ENCODE measurements at regions not wholly inside any gene's neighbourhood (a gene's known extent, or its start where the extent isn't known, plus 50 kb on each side); places are given as distances from the start of the nearest gene placed in this dataset.
"Not testable (repeated sequence)": the region's sequence is repeated elsewhere in the genome, so short reads cannot be mapped to it uniquely, and the experiment has no call there.

DNA sequence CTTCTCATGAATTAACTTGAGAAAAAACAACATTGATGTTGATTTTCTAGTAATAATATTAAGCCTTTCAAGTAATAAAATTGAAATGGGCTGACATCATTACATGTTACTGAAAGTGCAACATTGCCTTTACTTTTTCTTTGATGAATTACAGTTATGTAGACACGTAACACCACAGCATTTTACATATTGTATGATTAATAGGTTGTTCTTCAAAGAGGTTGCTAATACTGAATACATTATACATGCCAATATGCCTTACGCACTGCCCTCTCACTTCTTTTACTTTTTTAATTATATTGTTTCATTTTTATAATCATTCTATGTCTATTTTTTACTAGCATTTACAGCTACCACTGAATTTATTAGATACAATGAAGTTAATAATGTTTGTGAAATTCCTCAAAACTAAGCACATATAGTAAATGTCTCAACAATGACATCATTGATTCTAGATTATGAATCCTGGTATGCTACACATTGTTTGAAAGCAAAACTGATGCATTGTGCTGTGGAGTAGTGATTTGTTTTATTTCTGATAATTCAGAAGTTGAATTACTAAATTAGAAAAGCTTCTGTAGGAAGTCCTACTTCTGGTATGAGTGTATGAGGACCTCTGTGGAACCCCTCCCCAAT is 464.4 kb upstream of the IZUMO3 start:
- H3K27ac Mint-ChIP-seq = no peak overlapping the region
- H3K4me3 Mint-ChIP-seq = no peak overlapping the region
- Histone ChIP-seq H3K9me3 (ENCODE audit: control insufficient read depth, low read length) (no peaks in the 10 kb centered on the region), H3K4me3 (ENCODE audit: low read length) (no peak overlapping the region), H3K36me3 (ENCODE audit: control insufficient read depth, insufficient read depth, low read length) (no peaks in the 10 kb centered on the region), H3K9ac (ENCODE audit: extremely low read depth, low read length, poor library complexity, severe bottlenecking) (no peak overlapping the region), H3K27me3 (ENCODE audit: control insufficient read depth, insufficient read depth, low read length, poor library complexity, severe bottlenecking) (no peaks in the 10 kb centered on the region), H3K4me1 (ENCODE audit: control insufficient read depth, insufficient read depth, low read length) (no peaks in the 10 kb centered on the region), H3K27ac (ENCODE audit: low read depth, low read length) (no peak overlapping the region)
- DNase-seq = no peak
- no peaks in the 10 kb centered on the region for H3K4me1 Mint-ChIP-seq
- TF ChIP-seq, protein P1, sequence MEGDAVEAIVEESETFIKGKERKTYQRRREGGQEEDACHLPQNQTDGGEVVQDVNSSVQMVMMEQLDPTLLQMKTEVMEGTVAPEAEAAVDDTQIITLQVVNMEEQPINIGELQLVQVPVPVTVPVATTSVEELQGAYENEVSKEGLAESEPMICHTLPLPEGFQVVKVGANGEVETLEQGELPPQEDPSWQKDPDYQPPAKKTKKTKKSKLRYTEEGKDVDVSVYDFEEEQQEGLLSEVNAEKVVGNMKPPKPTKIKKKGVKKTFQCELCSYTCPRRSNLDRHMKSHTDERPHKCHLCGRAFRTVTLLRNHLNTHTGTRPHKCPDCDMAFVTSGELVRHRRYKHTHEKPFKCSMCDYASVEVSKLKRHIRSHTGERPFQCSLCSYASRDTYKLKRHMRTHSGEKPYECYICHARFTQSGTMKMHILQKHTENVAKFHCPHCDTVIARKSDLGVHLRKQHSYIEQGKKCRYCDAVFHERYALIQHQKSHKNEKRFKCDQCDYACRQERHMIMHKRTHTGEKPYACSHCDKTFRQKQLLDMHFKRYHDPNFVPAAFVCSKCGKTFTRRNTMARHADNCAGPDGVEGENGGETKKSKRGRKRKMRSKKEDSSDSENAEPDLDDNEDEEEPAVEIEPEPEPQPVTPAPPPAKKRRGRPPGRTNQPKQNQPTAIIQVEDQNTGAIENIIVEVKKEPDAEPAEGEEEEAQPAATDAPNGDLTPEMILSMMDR (conservative IDR thresholded peaks at IDR 0.05) = no peak
- H3K36me3 Mint-ChIP-seq (ENCODE audit: low read depth) = no peaks in the 10 kb centered on the region
- no peaks in the 10 kb centered on the region for H3K9me3 Mint-ChIP-seq
- no peaks in the 10 kb centered on the region for H3K27me3 Mint-ChIP-seq (ENCODE audit: insufficient read depth)
- 86% methylated on average over 1 of the region's 2 CpGs; no CpG with 5 or more reads in 1 of the 2 experiments for WGBS, 2 experiments (ENCODE audit: insufficient coverage in 1 of 2, insufficient read length in 1 of 2)

- TF ChIP-seq, protein P1 (conservative IDR thresholded peaks at IDR 0.05) = peak; percentile 92
- Mint-ChIP-seq H3K27me3 (ENCODE audit: insufficient read depth) (no peaks in the 10 kb centered on the region), H3K36me3 (ENCODE audit: low read depth) (no peaks in the 10 kb centered on the region), H3K9me3 (no peaks in the 10 kb centered on the region), H3K4me1 (peaks cover 6% of the 10 kb centered on the region), H3K4me3 (no peak overlapping the region), H3K27ac (no peak overlapping the region)
- WGBS, 2 experiments (ENCODE audit: insufficient coverage in 1 of 2, insufficient read length in 1 of 2) = 79 to 86% methylated on average over 1 to 10 of the region's 10 CpGs
- DNase-seq = peak; percentile 89
- Histone ChIP-seq H3K9ac (ENCODE audit: extremely low read depth, low read length, poor library complexity, severe bottlenecking) (no peak overlapping the region), H3K27ac (ENCODE audit: low read depth, low read length) (no peak overlapping the region), H3K36me3 (ENCODE audit: control insufficient read depth, insufficient read depth, low read length) (no peaks in the 10 kb centered on the region), H3K27me3 (ENCODE audit: control insufficient read depth, insufficient read depth, low read length, poor library complexity, severe bottlenecking) (no peaks in the 10 kb centered on the region), H3K9me3 (ENCODE audit: control insufficient read depth, low read length) (no peaks in the 10 kb centered on the region), H3K4me1 (ENCODE audit: control insufficient read depth, insufficient read depth, low read length) (no peaks in the 10 kb centered on the region), H3K4me3 (ENCODE audit: low read length) (no peak overlapping the region)
These were observed 458.0 kb upstream of the IZUMO3 start for GRCh38 chr9:25003686-25004085.

DNA sequence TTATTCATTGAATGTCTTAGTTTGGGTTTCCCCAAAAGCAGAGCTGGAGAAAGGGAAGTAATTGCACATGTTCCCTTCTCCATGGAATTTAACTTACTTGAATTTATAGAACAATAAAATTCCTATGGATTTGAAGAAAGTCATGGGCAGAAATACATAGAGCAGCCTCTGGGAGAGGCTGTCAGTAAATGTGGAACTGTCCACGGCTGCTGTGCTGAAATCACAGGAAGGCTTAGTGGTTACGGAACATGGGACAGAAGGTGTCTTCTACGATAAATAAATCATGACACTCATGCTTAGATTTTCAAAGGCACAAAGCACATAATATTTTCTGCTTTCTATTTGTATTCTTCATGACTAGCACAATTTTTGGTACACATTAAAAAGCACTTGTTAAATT is 440.6 kb upstream of the IZUMO3 start:
- no peak overlapping the region for H3K27ac Mint-ChIP-seq
- Histone ChIP-seq H3K27ac (ENCODE audit: low read depth, low read length) (no peak overlapping the region), H3K36me3 (ENCODE audit: control insufficient read depth, insufficient read depth, low read length) (no peaks in the 10 kb centered on the region), H3K9me3 (ENCODE audit: control insufficient read depth, low read length) (no peaks in the 10 kb centered on the region), H3K4me1 (ENCODE audit: control insufficient read depth, insufficient read depth, low read length) (no peaks in the 10 kb centered on the region), H3K4me3 (ENCODE audit: low read length) (no peak overlapping the region), H3K9ac (ENCODE audit: extremely low read depth, low read length, poor library complexity, severe bottlenecking) (no peak overlapping the region), H3K27me3 (ENCODE audit: control insufficient read depth, insufficient read depth, low read length, poor library complexity, severe bottlenecking) (no peaks in the 10 kb centered on the region)
- H3K4me3 Mint-ChIP-seq = no peak overlapping the region
- H3K36me3 Mint-ChIP-seq (ENCODE audit: low read depth) = no peaks in the 10 kb centered on the region
- no peaks in the 10 kb centered on the region for H3K9me3 Mint-ChIP-seq
- DNase-seq = peak; percentile 69
- TF ChIP-seq, protein P1 (conservative IDR thresholded peaks at IDR 0.05) = no peak
- H3K27me3 Mint-ChIP-seq (ENCODE audit: insufficient read depth) = no peaks in the 10 kb centered on the region
- H3K4me1 Mint-ChIP-seq = no peaks in the 10 kb centered on the region
- WGBS, 2 experiments (ENCODE audit: insufficient coverage in 1 of 2, insufficient read length in 1 of 2) = 87 to 90% methylated on average over 2 to 3 of the region's 3 CpGs

GRCh38 chr9:24970780-24971179 is 425.1 kb upstream of the IZUMO3 start:
- H3K36me3 ChIP-seq (ENCODE audit: control insufficient read depth, insufficient read depth, low read length); H3K36me3 Mint-ChIP-seq (ENCODE audit: low read depth); DNase-seq; H3K27ac ChIP-seq (ENCODE audit: low read depth, low read length); H3K9me3 Mint-ChIP-seq; H3K9me3 ChIP-seq (ENCODE audit: control insufficient read depth, low read length); H3K9ac ChIP-seq (ENCODE audit: extremely low read depth, low read length, poor library complexity, severe bottlenecking); H3K27ac Mint-ChIP-seq; H3K27me3 ChIP-seq (ENCODE audit: control insufficient read depth, insufficient read depth, low read length, poor library complexity, severe bottlenecking); H3K4me3 ChIP-seq (ENCODE audit: low read length); H3K27me3 Mint-ChIP-seq (ENCODE audit: insufficient read depth); H3K4me3 Mint-ChIP-seq; H3K4me1 Mint-ChIP-seq; H3K4me1 ChIP-seq (ENCODE audit: control insufficient read depth, insufficient read depth, low read length): not testable (repeated sequence)
- 95 to 97% methylated on average over 6 to 8 of the region's 8 CpGs for WGBS, 2 experiments (ENCODE audit: insufficient coverage in 1 of 2, insufficient read length in 1 of 2)
